HL-60/S4 treated with phorbol 12-myristate 13-acetate at 8.2 ng/mL for 4 days and 3 days (cell line): ENCODE measurements at regions not wholly inside any gene's neighbourhood (a gene's known extent, or its start where the extent isn't known, plus 50 kb on each side); places are given as distances from the start of the nearest gene placed in this dataset.

ENCODE experiments used
- in situ Hi-C: fragments of 300-500 bp; cut with MboI; formaldehyde crosslinking; loops from 2 replicates; pipeline ENCODE4 v1.15.0; 2022; ENCODE audit warnings: low sequenced_read_pairs

DNA sequence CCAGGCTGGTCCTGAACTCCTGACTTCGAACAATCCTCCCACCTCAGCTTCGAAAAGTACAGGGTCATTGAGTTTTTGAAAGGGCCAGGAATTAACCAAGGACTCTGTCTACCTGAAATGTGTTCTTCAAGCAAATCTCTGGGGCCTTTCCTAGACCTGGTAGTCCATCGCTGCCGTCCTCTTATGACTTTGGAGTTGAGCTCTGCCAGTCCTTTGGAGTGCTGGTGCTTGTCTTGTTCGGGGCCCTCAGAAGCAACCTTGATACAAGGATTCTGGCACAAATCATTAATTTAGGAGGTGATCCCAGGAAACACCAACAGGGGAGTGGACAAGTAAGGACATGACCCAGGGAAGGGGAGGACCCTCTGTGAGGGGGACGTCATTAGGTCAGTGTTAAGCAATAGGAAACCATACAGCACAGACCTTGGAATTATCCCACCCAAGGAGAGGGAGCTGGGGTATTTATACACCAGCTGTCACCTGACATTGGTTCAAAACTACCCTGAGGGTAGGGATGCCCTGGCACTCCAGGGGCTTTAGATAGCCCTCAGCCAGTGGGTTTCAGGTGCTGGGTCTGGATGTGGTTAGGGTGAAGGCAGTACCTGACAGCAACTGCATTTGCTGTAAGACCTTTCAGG, 187.2 kb downstream of the FOXL1 start:
- in situ Hi-C loops = no loop called here

DNA sequence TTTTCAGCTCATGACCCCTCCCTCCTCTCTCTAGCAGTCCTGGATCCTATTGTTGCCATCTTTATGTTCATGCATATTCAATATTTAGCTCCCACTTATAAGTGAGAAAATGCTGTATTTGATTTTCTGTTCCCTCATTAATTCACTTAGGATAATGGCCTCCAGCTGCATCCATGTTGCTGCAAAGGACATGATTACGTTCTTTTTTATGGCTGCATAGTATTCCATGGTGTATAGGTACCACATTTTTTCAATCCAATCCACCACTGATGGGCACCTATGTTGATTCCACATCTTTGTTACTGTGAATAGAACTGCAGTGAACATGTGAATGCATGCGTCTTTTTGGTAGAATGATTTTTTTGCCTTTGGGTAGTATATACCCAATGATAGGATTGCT, 188.4 kb downstream of the FOXL1 start:
- in situ Hi-C loops = no loop called here

DNA sequence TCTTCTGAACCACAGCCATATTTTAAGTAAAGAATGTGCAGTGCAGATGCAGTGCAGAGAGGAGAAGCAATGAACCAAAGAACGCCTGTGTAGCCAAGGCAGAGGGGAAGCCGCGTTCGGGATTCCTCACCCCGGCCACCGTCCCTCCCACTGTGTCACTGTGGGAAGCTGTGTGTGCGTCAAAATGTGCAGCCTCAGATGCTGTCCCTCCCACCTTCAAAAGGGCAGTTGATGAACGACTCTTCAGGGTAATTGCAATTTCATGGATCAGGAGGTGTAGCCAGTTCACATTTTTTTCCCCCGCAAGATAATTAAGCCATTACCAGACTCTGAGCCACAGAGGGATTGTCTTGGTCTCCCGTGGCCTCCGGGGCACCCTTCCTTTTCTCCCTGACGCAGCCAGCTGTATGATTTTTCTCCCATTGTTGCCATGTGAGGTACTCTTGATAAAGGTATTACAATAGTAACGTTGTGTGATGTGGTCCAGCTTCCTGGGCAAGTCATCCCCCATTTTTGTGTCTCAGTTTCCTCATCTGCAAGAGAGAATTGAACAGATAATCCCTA, 190.0 kb downstream of the FOXL1 start:
- in situ Hi-C loops = no loop called here

DNA sequence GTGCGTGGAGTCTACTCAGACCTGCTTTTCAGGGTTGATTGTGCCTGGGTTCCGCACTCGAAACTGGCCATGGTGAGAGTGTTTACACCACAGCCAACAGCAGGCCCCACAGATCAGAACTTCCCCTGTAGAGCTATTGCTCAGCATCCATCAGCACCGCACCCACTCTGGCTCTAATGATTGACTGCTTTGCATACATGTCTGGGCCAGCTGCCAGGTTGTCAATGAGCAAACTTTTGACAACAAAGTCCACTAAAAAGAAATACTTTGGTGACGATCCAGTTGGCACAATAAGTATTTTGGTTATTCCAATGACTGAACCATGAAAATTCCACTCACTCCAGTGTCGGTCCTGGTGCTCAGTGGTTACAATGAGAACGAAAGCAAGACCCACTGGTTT, 190.7 kb downstream of the FOXL1 start:
- in situ Hi-C loops = no loop called here

DNA sequence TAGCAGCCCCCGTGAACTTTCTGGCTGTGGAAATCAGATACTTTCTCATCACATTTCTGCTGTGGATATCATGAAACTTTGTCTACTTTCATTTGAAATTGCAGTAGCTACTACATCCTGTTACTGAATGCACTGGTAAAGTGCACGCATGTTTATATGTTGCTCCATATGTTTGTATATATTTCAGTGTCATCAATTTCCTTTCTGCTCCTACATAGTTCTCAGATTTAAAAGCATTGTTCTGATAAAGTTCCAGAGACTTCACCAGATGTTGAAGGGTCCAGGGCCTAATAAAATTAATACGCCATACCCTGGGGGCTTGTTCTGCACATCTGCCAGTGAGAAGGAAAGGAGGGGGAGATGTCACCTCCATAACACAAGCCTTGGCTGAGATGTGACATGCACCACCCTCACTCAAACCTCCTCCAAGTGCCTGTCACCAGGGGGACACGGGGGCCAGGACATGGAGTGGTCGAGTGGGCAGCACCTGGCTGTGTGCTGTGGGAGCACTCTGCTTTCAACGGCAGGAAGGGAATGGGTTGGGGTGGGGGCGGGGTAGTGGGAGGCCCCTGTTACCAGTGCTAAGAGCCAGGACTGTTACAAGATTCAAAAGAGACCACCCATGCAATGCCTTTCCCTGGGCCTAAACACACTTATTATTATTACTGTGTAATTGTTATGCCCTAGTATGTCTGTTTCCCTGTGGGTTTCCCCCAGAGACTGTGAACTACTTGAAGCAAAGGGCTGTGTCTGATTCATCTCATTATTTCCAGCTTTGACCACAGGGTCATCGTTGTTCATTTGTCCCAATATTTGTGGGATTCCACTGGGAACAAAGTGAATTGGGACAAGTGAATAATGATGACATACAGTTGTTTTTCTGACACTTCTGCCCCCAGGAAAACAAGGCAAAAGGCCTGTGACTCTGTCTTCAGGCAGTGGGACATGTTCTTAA, 193.4 kb downstream of the FOXL1 start:
- in situ Hi-C loops = no loop called here

DNA sequence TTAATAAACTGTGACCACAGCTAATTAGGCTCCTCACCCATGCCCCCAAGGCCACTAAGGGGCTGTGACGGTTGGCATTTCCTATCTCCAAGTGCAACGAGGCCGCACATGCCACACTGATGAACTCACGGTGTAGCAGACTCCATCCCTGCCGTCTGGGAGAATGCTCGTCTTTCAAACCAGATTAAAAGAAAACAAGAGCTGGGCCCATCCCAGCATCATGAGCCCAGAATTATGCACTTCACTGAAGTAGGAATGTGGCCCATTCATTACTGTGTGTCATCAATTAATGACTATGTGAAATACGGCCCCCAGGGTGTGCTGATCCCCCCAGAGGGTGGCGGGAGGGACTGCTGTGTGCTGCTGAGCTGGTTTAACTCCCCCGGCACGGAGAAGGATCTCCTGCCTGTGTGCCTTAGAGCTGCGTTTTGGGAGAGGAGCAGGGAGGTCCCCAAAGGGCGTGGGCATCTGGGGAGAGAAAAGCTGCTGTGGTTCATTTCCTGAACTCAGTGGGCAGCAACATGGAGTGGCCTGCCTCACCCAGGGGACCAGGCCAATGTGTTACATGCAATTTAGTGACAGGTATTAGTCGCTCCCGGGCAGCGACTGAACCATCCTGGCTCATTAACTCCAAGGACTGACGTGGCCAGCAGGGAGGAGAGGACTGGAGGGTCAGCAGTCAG, 194.5 kb downstream of the FOXL1 start:
- in situ Hi-C loops = no loop called here

DNA sequence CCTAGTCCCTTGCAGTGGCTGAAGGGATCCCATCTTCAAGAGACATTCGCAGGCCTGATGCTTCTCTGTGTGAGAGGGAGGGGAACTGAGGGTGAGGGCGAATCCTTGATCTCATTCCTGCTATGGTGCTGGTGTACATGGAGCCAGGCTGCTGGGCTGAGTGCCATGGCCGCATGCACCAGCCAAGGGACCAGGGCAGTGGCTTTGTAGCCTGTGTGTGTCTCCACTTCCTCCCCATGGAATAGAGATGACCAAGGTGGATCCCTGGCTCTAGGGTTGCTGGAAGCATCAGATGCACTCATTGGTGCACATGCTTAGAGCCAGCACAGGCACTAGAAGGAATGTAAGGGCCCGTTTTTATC, 195.0 kb downstream of the FOXL1 start:
- in situ Hi-C loops = no loop called here

DNA sequence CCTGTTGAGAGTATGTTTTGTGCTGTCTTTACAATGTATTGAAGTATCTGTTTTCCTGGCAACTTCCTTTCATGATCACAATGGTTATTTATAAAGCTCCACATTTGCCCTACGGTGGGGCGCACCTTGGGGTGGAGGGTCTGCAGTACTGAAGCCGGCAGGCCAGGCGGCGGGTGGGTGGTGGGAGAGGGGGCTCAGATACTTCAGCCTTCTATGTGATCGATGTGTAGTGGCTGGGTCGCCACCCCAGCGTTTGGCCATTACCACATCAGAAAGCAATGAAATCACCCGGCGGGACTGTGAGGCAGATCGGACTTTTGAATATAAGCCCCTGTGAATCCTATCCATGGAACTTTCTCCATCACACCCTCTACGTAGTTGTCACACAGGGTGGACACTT, 196.6 kb downstream of the FOXL1 start:
- in situ Hi-C loops = no loop called here

DNA sequence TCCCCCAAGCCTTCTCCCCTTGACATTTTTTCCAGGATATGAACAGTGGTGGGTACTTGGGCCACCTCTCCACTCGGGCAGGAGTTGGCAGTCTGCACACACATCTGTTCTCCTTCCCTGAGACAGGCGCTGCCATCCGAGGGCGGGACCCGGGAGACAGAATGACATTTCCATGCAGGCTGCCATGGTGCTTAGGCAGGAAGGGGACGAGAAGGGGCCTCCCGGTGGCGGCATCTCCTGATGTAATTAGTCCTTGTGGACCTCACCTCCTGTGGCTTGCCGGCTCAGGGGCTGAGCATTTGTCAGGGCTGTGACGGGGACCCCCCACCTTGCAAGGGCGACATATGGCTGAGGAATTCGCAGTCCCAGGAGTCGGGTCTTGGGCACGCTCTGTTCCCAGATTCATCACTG, 197.2 kb downstream of the FOXL1 start:
- in situ Hi-C loops = no loop called here

DNA sequence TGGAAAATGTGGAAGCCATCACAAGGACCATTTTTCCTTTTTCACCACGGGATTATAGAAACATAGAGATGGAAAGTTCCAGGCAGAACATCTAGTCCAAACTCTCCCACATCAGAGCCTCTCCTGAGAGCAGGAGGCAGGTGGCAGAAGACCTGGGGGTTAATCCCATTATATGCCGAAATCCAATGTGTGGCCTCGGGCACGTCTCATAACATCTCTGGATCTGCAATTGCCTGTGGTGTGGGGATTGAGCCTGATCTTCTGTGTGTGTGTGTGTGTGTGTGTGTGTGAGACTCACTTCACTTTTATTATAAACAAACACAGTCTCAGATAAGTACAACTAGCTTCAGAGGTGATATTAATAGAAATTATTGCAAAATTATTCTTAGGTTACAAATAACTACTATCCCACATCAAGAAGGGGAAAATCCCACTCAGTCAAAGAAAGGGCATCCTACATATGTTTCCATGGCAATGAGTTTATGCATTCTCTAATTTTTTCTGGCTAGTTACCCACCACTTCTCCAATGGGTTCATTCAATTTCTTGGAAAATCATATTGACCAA, 199.1 kb downstream of the FOXL1 start:
- in situ Hi-C loops = no loop called here

DNA sequence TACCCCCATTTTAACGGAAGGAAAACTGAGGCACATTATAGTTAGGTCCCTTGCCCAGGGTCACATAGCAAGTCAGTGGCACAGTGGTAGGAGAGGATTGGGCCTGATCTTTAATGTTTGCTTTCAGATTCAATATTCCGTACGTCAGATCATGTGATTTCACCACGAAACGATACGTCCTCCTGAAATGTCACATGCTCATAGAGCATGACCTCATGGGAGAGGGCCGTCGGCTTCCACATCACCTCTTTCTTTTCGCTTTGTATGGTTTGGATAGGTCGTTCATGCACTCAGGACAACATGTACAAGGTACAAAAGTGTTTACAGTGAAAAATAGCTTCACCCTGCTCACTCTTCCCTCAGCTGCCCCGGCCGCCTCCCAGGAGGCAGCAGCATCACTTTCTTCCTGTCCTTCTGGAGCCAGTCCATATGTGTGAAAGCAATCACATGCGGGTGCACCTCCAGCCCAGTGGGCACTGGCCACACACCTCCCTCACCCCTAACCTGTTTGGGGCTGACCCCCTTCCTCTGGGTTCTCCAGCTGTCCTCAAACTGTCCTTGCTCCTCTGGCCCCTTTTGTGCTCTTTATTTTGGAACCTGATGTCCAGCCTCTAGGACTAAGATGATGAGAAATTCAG, 199.9 kb downstream of the FOXL1 start:
- in situ Hi-C loops = no loop called here

DNA sequence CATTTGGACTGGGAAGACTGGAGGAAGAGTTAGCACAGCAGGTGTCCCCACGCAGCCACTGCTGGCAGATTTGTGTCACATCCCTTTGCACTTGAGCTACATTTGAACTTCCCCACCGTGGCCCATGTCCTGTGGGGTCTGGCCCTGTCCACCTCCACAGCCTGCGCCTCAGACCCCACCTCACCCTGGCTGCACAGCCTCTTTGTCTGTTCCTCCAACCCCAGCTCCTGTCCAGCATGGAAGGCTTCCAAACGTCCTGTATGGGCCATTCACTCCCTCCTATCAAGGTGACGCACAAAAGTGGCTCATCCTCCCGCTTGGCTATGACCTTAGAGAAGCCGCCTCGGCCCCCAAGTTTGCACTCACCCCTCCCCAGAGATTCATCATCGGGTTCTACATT, 200.6 kb downstream of the FOXL1 start:
- in situ Hi-C loops = no loop called here

DNA sequence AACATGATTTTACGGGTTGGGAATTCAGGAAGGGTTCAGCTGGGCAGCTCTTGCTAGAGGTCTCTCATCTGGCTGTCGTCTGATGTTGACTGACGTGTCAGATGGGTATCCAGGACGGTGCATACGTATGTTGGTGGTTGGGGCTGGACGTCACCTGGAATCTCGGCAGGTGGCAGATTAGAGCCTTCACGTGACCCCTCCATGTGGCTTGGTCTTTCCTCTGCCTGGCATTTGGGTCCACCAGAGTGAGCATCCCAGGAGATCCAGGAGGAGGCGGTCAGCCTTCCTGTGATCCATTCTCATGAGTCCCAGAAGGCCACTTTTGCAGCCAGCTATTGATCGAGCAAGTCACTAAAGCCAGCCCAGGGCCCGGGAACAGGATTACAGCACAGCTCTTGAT, 202.7 kb downstream of the FOXL1 start:
- in situ Hi-C loops = no loop called here

DNA sequence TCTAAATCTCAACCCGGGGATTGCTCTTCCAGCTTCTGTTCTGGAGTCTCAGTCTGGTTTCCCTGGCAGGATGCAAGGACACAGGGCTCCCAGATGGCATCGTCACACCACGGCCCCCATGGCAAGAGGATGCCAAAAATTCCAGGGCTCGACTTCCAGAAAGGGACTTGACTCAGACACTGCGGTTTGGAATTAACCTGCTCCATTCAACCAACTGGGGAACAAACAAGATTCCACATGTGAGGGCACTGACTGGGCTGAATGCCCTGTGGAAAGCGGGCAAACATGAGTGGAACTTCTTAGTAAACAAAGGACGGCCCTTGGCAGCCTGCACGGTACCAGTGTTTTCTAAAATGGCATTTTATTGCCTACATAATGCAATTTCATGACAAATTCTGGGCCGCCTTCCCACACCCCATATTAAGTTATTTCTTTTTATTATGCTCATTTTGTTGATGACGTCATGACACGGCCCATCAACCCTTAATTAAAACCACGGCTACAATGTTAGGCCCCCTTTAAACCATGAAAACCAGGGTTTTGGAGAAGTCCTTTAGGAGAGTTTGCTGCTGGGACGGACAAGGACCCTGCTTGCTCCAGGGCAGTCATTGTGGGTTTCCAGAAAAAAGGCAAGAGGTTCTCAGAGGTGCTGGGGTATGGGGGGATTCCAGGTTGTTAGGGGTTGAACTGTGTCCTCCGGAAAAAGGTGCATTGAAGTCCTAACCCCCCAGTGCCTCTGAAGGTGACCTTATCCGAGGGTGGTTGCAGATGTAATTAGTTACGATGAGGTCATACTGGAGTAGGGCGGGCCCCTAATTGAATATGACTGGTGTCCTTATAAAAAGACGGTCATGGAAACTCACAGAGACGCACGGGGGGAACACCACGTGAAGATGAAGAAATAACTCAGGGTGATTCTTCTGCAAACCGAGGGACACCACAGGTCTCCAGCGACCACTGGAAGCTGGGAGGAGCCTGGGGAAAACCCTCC, 205.6 kb downstream of the FOXL1 start:
- in situ Hi-C loops = no loop called here

DNA sequence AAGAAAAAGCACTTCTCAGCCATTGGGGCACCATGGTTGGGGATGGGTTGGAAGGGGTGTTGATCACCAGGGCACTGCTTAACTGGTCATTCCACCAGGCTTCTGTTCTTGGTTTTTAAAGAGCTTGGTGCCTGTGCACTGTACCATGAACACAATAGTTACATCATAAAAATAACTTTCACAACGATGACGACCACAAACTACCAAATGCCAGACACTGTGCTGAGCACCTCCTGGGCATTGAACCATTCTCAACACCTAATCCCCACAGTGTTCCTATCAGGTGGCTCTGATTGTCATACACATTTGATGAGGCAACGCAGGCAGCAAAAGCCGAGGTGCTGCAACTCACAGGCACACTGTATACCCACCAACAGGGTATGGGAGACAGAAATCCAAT, 208.0 kb downstream of the FOXL1 start:
- in situ Hi-C loops = no loop called here

DNA sequence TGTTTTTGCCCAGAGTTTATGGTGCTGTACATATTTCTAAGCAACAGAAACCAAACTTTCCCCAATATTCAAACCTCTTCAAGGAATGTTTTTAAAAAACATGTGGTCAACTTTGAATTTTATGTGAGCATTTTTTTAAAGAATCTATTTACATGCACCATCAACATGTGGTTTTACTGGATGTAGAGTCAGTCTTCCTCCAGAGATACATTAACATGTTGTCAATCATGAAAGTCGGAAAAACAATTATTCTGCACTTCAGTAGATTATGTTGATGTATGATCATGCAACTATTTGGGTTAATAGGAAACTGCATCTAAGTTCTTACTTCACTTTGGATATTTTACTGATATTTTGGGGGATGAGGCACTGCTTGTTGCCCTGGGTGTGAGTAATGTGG, 208.6 kb downstream of the FOXL1 start:
- in situ Hi-C loops = no loop called here

DNA sequence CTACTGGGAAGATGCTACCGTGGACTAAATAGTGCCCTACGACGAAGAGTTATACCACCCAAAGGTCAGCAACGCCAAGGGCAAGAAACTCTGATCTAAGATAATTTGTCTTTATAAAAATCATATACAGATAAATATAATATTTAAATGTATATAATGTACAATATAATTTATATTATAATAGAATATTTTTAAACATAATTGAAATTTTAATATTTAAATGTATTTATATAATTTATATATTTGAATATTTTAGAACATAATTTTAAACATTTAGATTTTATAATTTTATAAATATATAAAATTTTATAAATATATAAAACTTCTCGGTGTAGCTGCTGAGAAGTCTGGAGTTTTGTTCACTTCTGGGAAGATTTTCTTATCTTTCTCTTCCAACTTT, 209.2 kb downstream of the FOXL1 start:
- in situ Hi-C loops = no loop called here

DNA sequence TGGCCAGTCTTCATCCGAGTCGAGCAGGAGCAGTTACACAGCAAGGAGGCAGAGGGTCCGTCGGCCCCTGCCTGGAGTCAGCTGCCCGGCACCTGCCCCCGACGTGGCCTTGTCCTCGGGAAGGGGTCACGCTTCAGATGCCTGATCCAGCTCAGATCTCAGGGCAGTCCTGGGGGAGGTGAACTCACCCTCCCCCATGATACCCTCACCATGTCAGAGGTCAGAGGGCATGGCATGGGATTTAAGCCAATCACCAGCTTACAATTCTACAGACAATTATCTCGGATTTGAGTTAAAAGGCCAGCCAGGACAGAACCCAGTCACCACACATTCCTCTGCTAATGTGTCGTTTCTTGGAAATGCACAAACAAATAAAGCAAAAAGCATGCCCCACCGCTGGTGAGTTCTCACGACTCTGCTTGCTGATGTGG, 211.3 kb downstream of the FOXL1 start:
- in situ Hi-C loops = no loop called here

DNA sequence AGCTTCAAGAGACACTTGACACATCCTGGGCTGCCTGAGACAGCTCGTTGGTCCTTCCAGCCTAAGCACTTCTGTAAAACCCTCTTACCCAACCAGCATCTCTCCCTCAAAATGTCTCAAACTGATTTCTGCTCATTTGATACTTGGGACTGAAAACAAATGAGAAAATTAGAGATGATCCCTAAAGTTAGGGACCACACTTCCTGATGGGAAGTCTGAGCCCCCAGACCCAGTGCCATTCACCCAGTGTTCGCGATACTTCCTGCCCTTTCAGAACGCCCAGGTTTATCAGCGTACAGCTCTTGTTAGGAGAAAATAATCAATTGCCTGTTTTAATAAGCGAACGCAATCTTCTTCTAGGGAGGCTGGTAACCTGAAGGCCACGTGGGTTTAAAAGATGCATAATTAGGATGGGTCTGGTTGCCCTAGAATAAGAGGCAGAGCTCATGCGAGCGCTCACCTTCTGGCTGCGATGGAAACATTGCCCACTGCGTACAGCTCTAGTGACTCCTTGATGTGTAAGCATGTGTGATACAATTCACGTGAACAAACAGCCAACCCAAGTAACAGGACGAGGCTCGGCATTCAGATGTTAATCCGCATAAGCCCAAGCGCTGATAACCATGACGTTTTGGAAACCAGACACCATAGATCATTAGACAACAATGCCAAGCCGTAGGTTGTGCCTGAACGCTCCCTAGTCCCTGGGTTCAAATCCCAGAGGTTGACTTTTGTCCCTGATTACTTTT, 213.1 kb downstream of the FOXL1 start:
- in situ Hi-C loops = no loop called here
